ENCODE measurements at regions not wholly inside any gene's neighbourhood (a gene's known extent, or its start where the extent isn't known, plus 50 kb on each side); places are given as distances from the start of the nearest gene placed in this dataset.
"Not testable (repeated sequence)": the region's sequence is repeated elsewhere in the genome, so short reads cannot be mapped to it uniquely, and the experiment has no call there.

- Histone ChIP-seq H3K27me3 (no peaks in the 10 kb centered on the region), H3K4me2 (no peak overlapping the region), H3K4me1 (peaks cover 44% of the 10 kb centered on the region), H3K4me3 (no peak overlapping the region), H3K9ac (no peak overlapping the region), H3K9me3 (peaks cover 6% of the 10 kb centered on the region; the same call in 1 of the 2 replicates), H3K36me3 (no peaks in the 10 kb centered on the region), H4K20me1 (no peaks in the 10 kb centered on the region), H3K27ac (no peak overlapping the region)
- TF ChIP-seq Cebpa-rat (IDR thresholded peaks at IDR 0.05): no peak
These were observed 342.2 kb upstream of the HS6ST1 start for GRCh38 chr2:128660836-128661235.

GRCh38 chr2:128661311-128661710 is 342.6 kb upstream of the HS6ST1 start:
- H3K27ac ChIP-seq: no peak overlapping the region
- H3K4me3 ChIP-seq: no peak overlapping the region
- H4K20me1 ChIP-seq: no peaks in the 10 kb centered on the region
- 0 out of 2 replicates have a peak, but pooled peaks cover 4% of the 10 kb centered on the region for H3K9me3 ChIP-seq
- TF ChIP-seq Cebpa-rat (IDR thresholded peaks at IDR 0.05): no peak
- H3K4me1 ChIP-seq: peaks cover 48% of the 10 kb centered on the region
- H3K9ac ChIP-seq: no peak overlapping the region
- no peaks in the 10 kb centered on the region for H3K36me3 ChIP-seq
- H3K27me3 ChIP-seq: no peaks in the 10 kb centered on the region
- no peak overlapping the region for H3K4me2 ChIP-seq

GRCh38 chr2:128662051-128662471 is 343.4 kb upstream of the HS6ST1 start:
- 0 out of 2 replicates have a peak, but pooled peaks cover under 1% of the 10 kb centered on the region for H3K9me3 ChIP-seq
- no peak overlapping the region for H3K27ac ChIP-seq
- peak overlapping the region; percentile 67 for H3K4me2 ChIP-seq
- no peaks in the 10 kb centered on the region for H3K36me3 ChIP-seq
- TF ChIP-seq Cebpa-rat (IDR thresholded peaks at IDR 0.05): no peak
- no peaks in the 10 kb centered on the region for H3K27me3 ChIP-seq
- no peak overlapping the region for H3K4me3 ChIP-seq
- H4K20me1 ChIP-seq: no peaks in the 10 kb centered on the region
- no peak overlapping the region for H3K9ac ChIP-seq
- peaks cover 56% of the 10 kb centered on the region for H3K4me1 ChIP-seq

GRCh38 chr2:128663371-128664050 is 344.8 kb upstream of the HS6ST1 start:
- Histone ChIP-seq H3K9ac (no peak overlapping the region), H3K4me1 (peaks cover 60% of the 10 kb centered on the region), H3K9me3 (no peaks in the 10 kb centered on the region), H3K4me3 (no peak overlapping the region), H3K36me3 (no peaks in the 10 kb centered on the region), H3K27me3 (no peaks in the 10 kb centered on the region), H3K27ac (no peak overlapping the region), H3K4me2 (peak overlapping the region; percentile 67), H4K20me1 (no peaks in the 10 kb centered on the region)
- TF ChIP-seq Cebpa-rat (IDR thresholded peaks at IDR 0.05): no peak

GRCh38 chr2:128664499-128664971 is 345.9 kb upstream of the HS6ST1 start:
- H3K4me3 ChIP-seq: no peak overlapping the region
- no peaks in the 10 kb centered on the region for H3K9me3 ChIP-seq
- no peaks in the 10 kb centered on the region for H4K20me1 ChIP-seq
- H3K36me3 ChIP-seq: no peaks in the 10 kb centered on the region
- no peaks in the 10 kb centered on the region for H3K27me3 ChIP-seq
- H3K9ac ChIP-seq: no peak overlapping the region
- no peak for TF ChIP-seq Cebpa-rat (IDR thresholded peaks at IDR 0.05)
- H3K27ac ChIP-seq: peak overlapping the region; percentile 51; the same call in 1 of the 2 replicates
- peaks cover 65% of the 10 kb centered on the region for H3K4me1 ChIP-seq
- peak overlapping the region; percentile 71 for H3K4me2 ChIP-seq

- no peaks in the 10 kb centered on the region for H3K9me3 ChIP-seq
- H3K4me3 ChIP-seq: no peak overlapping the region
- H3K36me3 ChIP-seq: no peaks in the 10 kb centered on the region
- peaks cover 65% of the 10 kb centered on the region for H3K4me1 ChIP-seq
- no peak overlapping the region for H3K9ac ChIP-seq
- no peak for TF ChIP-seq Cebpa-rat (IDR thresholded peaks at IDR 0.05)
- H3K4me2 ChIP-seq: peak overlapping the region; percentile 71; the same call in 1 of the 2 replicates
- H4K20me1 ChIP-seq: no peaks in the 10 kb centered on the region
- H3K27me3 ChIP-seq: no peaks in the 10 kb centered on the region
- peak overlapping the region; percentile 51; the same call in 1 of the 2 replicates for H3K27ac ChIP-seq
These were observed 346.4 kb upstream of the HS6ST1 start for GRCh38 chr2:128665113-128665512.

GRCh38 chr2:128666596-128666995 is 347.9 kb upstream of the HS6ST1 start:
- Histone ChIP-seq H3K9me3 (peaks cover 12% of the 10 kb centered on the region), H3K4me2 (peak overlapping the region; percentile 71), H4K20me1 (no peaks in the 10 kb centered on the region), H3K27ac (no peak overlapping the region), H3K4me3 (no peak overlapping the region), H3K9ac (no peak overlapping the region), H3K4me1 (peaks cover 60% of the 10 kb centered on the region), H3K27me3 (no peaks in the 10 kb centered on the region), H3K36me3 (no peaks in the 10 kb centered on the region)
- no peak for TF ChIP-seq Cebpa-rat (IDR thresholded peaks at IDR 0.05)

- no peak for TF ChIP-seq Cebpa-rat (IDR thresholded peaks at IDR 0.05)
- no peak overlapping the region for H3K27ac ChIP-seq
These were observed 348.7 kb upstream of the HS6ST1 start for GRCh38 chr2:128667391-128667790.

GRCh38 chr2:128668946-128669345 is 350.3 kb upstream of the HS6ST1 start:
- H3K9me3 ChIP-seq: peaks cover 27% of the 10 kb centered on the region
- no peak for TF ChIP-seq Cebpa-rat (IDR thresholded peaks at IDR 0.05)
- no peak overlapping the region for H3K27ac ChIP-seq
- H3K9ac ChIP-seq: no peak overlapping the region
- H4K20me1 ChIP-seq: no peaks in the 10 kb centered on the region
- no peak overlapping the region for H3K4me3 ChIP-seq
- H3K27me3 ChIP-seq: no peaks in the 10 kb centered on the region
- no peaks in the 10 kb centered on the region for H3K36me3 ChIP-seq
- H3K4me1 ChIP-seq: peaks cover 37% of the 10 kb centered on the region
- H3K4me2 ChIP-seq: peak overlapping the region; percentile 32; the same call in 1 of the 2 replicates

More at GRCh38 chr2:128667391-128667790, 348.7 kb upstream of the HS6ST1 start:
- Histone ChIP-seq H3K4me1 (peaks cover 52% of the 10 kb centered on the region), H3K4me2 (no peak overlapping the region), H3K4me3 (no peak overlapping the region), H4K20me1 (no peaks in the 10 kb centered on the region), H3K9ac (no peak overlapping the region), H3K9me3 (peaks cover 18% of the 10 kb centered on the region), H3K36me3 (no peaks in the 10 kb centered on the region), H3K27me3 (no peaks in the 10 kb centered on the region)

- no peak for TF ChIP-seq Cebpa-rat (IDR thresholded peaks at IDR 0.05)
- Histone ChIP-seq H3K4me2 (no peak overlapping the region), H3K27ac (no peak overlapping the region), H3K36me3 (no peaks in the 10 kb centered on the region), H3K27me3 (no peaks in the 10 kb centered on the region), H3K9me3 (peaks cover 27% of the 10 kb centered on the region), H3K4me1 (peaks cover 29% of the 10 kb centered on the region), H4K20me1 (no peaks in the 10 kb centered on the region), H3K4me3 (no peak overlapping the region), H3K9ac (no peak overlapping the region)
These were observed 351.4 kb upstream of the HS6ST1 start for GRCh38 chr2:128670066-128670465.

GRCh38 chr2:128671981-128672757 is 353.5 kb upstream of the HS6ST1 start:
- H3K27me3 ChIP-seq, H3K27ac ChIP-seq, H4K20me1 ChIP-seq, H3K4me2 ChIP-seq, H3K4me3 ChIP-seq, H3K9ac ChIP-seq, H3K36me3 ChIP-seq: not testable (repeated sequence)
- peaks cover 34% of the 10 kb centered on the region for H3K9me3 ChIP-seq
- H3K4me1 ChIP-seq: peaks cover 15% of the 10 kb centered on the region

- Histone ChIP-seq H3K4me1 (peaks cover 31% of the 10 kb centered on the region), H3K9me3 (0 out of 2 replicates have a peak, but pooled peaks cover 10% of the 10 kb centered on the region)
- H3K4me3 ChIP-seq, H3K27ac ChIP-seq, H3K36me3 ChIP-seq, H3K9ac ChIP-seq, H3K4me2 ChIP-seq, H3K27me3 ChIP-seq, H4K20me1 ChIP-seq: not testable (repeated sequence)
These were observed 361.0 kb upstream of the HS6ST1 start for GRCh38 chr2:128679680-128680079.

Measured in BLaER1 (cell line).